K562 (cell line): ENCODE measurements at regions not wholly inside any gene's neighbourhood (a gene's known extent, or its start where the extent isn't known, plus 50 kb on each side); places are given as distances from the start of the nearest gene placed in this dataset.

ENCODE experiments used
- ATAC-seq: fragments of 200-7000 bp; cut with Tn5 transposase; 3 replicates; pipeline ENCODE4 v1.9.1; 2020; ENCODE audit warnings: moderate library complexity
- BruUV-seq: library from RNA; stranded (reverse); fragments of 400-500 nt; replicated peaks from 2 replicates; lab custom pipeline; 2021; lab: Mats Ljungman, UMichigan
- CTCF ChIA-PET: fragments of 300-600 bp; formaldehyde crosslinking; extraction: SDS; loops from one replicate; lab custom pipeline; 2021; ENCODE audit warnings: low intra/inter-chr PET ratio; lab: Yijun Ruan, JAX
- POLR2A ChIA-PET: fragments of 300-600, 350-650 bp; sonication (Branson Sonifier 250); formaldehyde crosslinking; extraction: SDS; loops from one replicate; lab custom pipeline; 2021; ENCODE audit warnings: antibody characterized with exemption, inconsistent platforms; lab: Yijun Ruan, JAX
- DNase-seq, 4 experiments: peaks; one replicate each; pipeline versions ENCODE4 v3.0.0 to v3.0.0-alpha.2; 2011 to 2018; ENCODE audit warnings: low spot score in 3 of 4, mixed read lengths in 3 of 4; ENCODE audit errors: extremely low read depth in 1 of 4
- FAIRE-seq: peaks from 2 replicates; lab custom pipeline; 2011; peaks lifted over from hg19 to GRCh38; lab: Jason Lieb, UNC
- H2AFZ ChIP-seq: 2 replicates; pipeline ENCODE4 v1.6.0; 2011; ENCODE audit warnings: low read depth, low read length, control low read depth, inconsistent platforms
- H3K27ac ChIP-seq: fragments of 200-600 bp; 3 replicates; pipeline ENCODE4 v1.8.0; 2011; ENCODE audit warnings: low read depth, mild to moderate bottlenecking, control low read depth, inconsistent platforms, low read length, moderate library complexity, mixed read lengths; ENCODE audit errors: extremely low read depth
- H3K27me3 ChIP-seq, 2 experiments: fragments of 300-600 bp in 1 of 2; 2 replicates in 1 of 2; 3 replicates in 1 of 2; pipeline versions ENCODE4 v1.6.0 to v1.8.0; 2011; ENCODE audit warnings: inconsistent platforms in 2 of 2, low read length in 2 of 2, mild to moderate bottlenecking in 1 of 2, mixed read lengths in 1 of 2, moderate library complexity in 1 of 2; ENCODE audit not compliant: control insufficient read depth in 2 of 2, insufficient read depth in 2 of 2
- H3K36me3 ChIP-seq: fragments of 300-600 bp; 3 replicates; pipeline ENCODE4 v1.8.0; 2011; ENCODE audit warnings: mild to moderate bottlenecking, low read length, inconsistent platforms; ENCODE audit not compliant: control insufficient read depth, insufficient read depth
- H3K4me1 ChIP-seq, 2 experiments: fragments of 200-600 bp in 1 of 2; replicated peaks in 1 of 2; 2 replicates in 1 of 2; 3 replicates in 1 of 2; pipeline versions ENCODE4 v1.5.1 to v1.8.0; 2011; ENCODE audit warnings: inconsistent platforms in 2 of 2, low read length in 2 of 2, mild to moderate bottlenecking in 1 of 2, mixed read lengths in 1 of 2, moderate library complexity in 1 of 2; ENCODE audit not compliant: control insufficient read depth in 2 of 2, insufficient read depth in 2 of 2
- H3K4me2 ChIP-seq: 2 replicates; pipeline ENCODE4 v1.6.1; 2011; ENCODE audit warnings: low read length, control low read depth, inconsistent platforms, mixed read lengths; ENCODE audit not compliant: insufficient read depth
- H3K4me3 ChIP-seq: fragments of 200-600 bp; sonication (generic), shearing (Covaris generic); 2 replicates; pipeline ENCODE4 v1.5.1; 2016; ENCODE audit warnings: control low read depth, inconsistent platforms
- H3K79me2 ChIP-seq: fragments of 200-600 bp; 3 replicates; pipeline ENCODE4 v1.8.0; 2011; ENCODE audit warnings: low read length, inconsistent platforms; ENCODE audit not compliant: control insufficient read depth, insufficient read depth
- H3K9ac ChIP-seq, 2 experiments: 2 replicates each; pipeline versions ENCODE4 v1.6.0 to v1.6.1; 2011; ENCODE audit warnings: low read depth in 2 of 2, low read length in 2 of 2, control low read depth in 1 of 2, inconsistent platforms in 1 of 2, mild to moderate bottlenecking in 1 of 2, mixed read lengths in 1 of 2; ENCODE audit not compliant: insufficient read depth in 1 of 2
- H3K9me1 ChIP-seq: one replicate; pipeline ENCODE4 v1.6.0; 2011; ENCODE audit warnings: inconsistent platforms, mild to moderate bottlenecking, low read length, moderate library complexity; ENCODE audit not compliant: control insufficient read depth, insufficient read depth
- H3K9me3 ChIP-seq: replicated peaks from 2 replicates; pipeline ENCODE4 v1.5.1; 2011; ENCODE audit warnings: low read depth, low read length, inconsistent platforms; ENCODE audit not compliant: control insufficient read depth, insufficient read depth
- H4K20me1 ChIP-seq: replicated peaks from 2 replicates; pipeline ENCODE4 v1.6.1; 2011; ENCODE audit warnings: low read length, inconsistent platforms, mixed read lengths; ENCODE audit not compliant: control insufficient read depth, insufficient read depth
- BRCA1 ChIP-seq, 2 experiments: fragments of 450-650 bp in 1 of 2; sonication (generic) in 1 of 2; formaldehyde crosslinking in 1 of 2; IDR thresholded peaks; 2 replicates each; pipeline versions ENCODE4 v1.5.0 to v1.6.1; 2017 to 2020; ENCODE audit warnings: mild to moderate bottlenecking in 1 of 2, missing genetic modification reagents in 1 of 2
- CEBPG ChIP-seq, 3 experiments: fragments of 200-800 bp in 1 of 3; sonication (Bioruptor generic) in 1 of 3; sonication (generic) in 1 of 3; formaldehyde crosslinking in 1 of 3; IDR thresholded peaks in 2 of 3; conservative IDR thresholded peaks in 1 of 3; 2 replicates each; pipeline versions ENCODE4 v1.6.1 to v1.8.0; 2016 to 2022; ENCODE audit warnings: missing compliant biosample characterization in 2 of 3, missing genetic modification characterization in 2 of 3, mild to moderate bottlenecking in 1 of 3, missing genetic modification reagents in 1 of 3
- HNRNPK ChIP-seq: fragments of 200-400 bp; formaldehyde crosslinking; IDR thresholded peaks from one replicate; pipeline ENCODE4 v1.6.1; 2018; ENCODE audit warnings: mild to moderate bottlenecking, low read depth, low read length; ENCODE audit not compliant: poor library complexity, severe bottlenecking
- HOXB6 ChIP-seq: fragments of 250-450 bp; sonication (Bioruptor Pico); IDR thresholded peaks from 2 replicates; pipeline ENCODE4 v1.5.1; 2022; ENCODE audit warnings: mild to moderate bottlenecking, borderline replicate concordance
- MECOM ChIP-seq: fragments of 250-450 bp; sonication (Bioruptor Pico); IDR thresholded peaks from 2 replicates; pipeline ENCODE4 v1.8.0; 2022; ENCODE audit warnings: inconsistent platforms
- NFE2 ChIP-seq: IDR thresholded peaks from 2 replicates; pipeline ENCODE4 v1.6.1; 2014; ENCODE audit warnings: antibody characterized with exemption, low read depth
- PTTG1 ChIP-seq: fragments of 450-650 bp; IDR thresholded peaks from 2 replicates; pipeline ENCODE4 v1.6.1; 2016; ENCODE audit warnings: low read depth, mild to moderate bottlenecking, missing genetic modification characterization, missing compliant biosample characterization
- RBM15 ChIP-seq: fragments of 200-400 bp; formaldehyde crosslinking; IDR thresholded peaks from 2 replicates; pipeline ENCODE4 v1.6.1; 2018; ENCODE audit warnings: mild to moderate bottlenecking, low read length, moderate library complexity; ENCODE audit not compliant: insufficient read depth
- RHOXF2B ChIP-seq: fragments of 250-450 bp; sonication (Bioruptor Pico); conservative IDR thresholded peaks from 2 replicates; pipeline ENCODE4 v1.5.1; 2021
- TRIM24 ChIP-seq, 2 experiments: fragments of 450-650 bp; IDR thresholded peaks; 2 replicates each; pipeline ENCODE4 v1.6.1; 2016
- WHSC1 ChIP-seq: IDR thresholded peaks from one replicate; pipeline ENCODE4 v1.6.1; 2012; ENCODE audit warnings: low read length, control low read depth, inconsistent platforms
- ZNF12 ChIP-seq: sonication (generic); formaldehyde crosslinking; IDR thresholded peaks from 2 replicates; pipeline ENCODE4 v1.4.0; 2020; ENCODE audit warnings: mild to moderate bottlenecking, missing genetic modification reagents
- WGBS: fragments of 100-300 bp; shearing (Covaris generic); methylation state at CpG from one replicate; pipeline ENCODE4 v1.1.6; 2016; ENCODE audit warnings: low coverage, mixed read lengths; ENCODE audit not compliant: insufficient coverage; ENCODE audit errors: missing lambda C conversion rate; 5-methylcytosine and 5-hydroxymethylcytosine counted together
- in situ Hi-C: fragments of 300-500 bp; cut with MboI; formaldehyde crosslinking; loops from 4 replicates; pipeline ENCODE4 v1.15.0; 2018; ENCODE audit warnings: inconsistent platforms, mixed read lengths
- intact Hi-C: fragments of 100-400 bp; cut with micrococcal nuclease; formaldehyde crosslinking; loops from 2 replicates; pipeline ENCODE4 v1.14.2; 2022

GRCh38 chr9:107210775-107211174, 72.3 kb upstream of the RAD23B start:
- intact Hi-C loops (no loop called here), in situ Hi-C loops (no loop called here)
- Histone ChIP-seq H3K4me2 (no peak overlapping the region), H3K27me3 (peaks cover 4 to 10% of the 10 kb centered on the region in 2 experiments; a peak in 4 of 5 replicates), H3K9me1 (peaks cover 3% of the 10 kb centered on the region), H3K9ac (no peak overlapping the region), H3K27ac (no peak overlapping the region), H3K9me3 (no peaks in the 10 kb centered on the region), H3K4me3 (no peak overlapping the region), H2AFZ (no peak overlapping the region)
- no TSS peak for BruUV-seq
- ATAC-seq (no peak), DNase-seq (no peak), FAIRE-seq (no peak)
- 0% methylated on average over 6 of the region's 6 CpGs for WGBS
- TF ChIP-seq NFE2, result 0 out of 2 replicates have a peak, but pooled peaks have one; percentile 2
- TF ChIP-seq BRCA1 (IDR thresholded peaks at IDR 0.05), result no peak
- TF ChIP-seq BRCA1 (CRISPR knock-in tag; IDR thresholded peaks at IDR 0.05), result no peak
- TF ChIP-seq, all 486 proteins: peak for 1
- POLR2A ChIA-PET, result no interaction called here
- H3K36me3 ChIP-seq, result no peaks in the 10 kb centered on the region
- H4K20me1 ChIP-seq, result no peaks in the 10 kb centered on the region
- no peaks in the 10 kb centered on the region for H3K79me2 ChIP-seq
- CTCF ChIA-PET, result no interaction called here
- no peaks in the 10 kb centered on the region for H3K4me1 ChIP-seq

GRCh38 chr9:107211284-107211923, 71.7 kb upstream of the RAD23B start:
- CTCF ChIA-PET, result no interaction called here
- Histone ChIP-seq H3K9me1 (peaks cover 3% of the 10 kb centered on the region), H3K36me3 (no peaks in the 10 kb centered on the region), H3K9ac (no peak overlapping the region), H3K27me3 (peaks cover 4 to 10% of the 10 kb centered on the region in 2 experiments; a peak in 4 of 5 replicates), H3K4me2 (no peak overlapping the region), H3K79me2 (no peaks in the 10 kb centered on the region), H4K20me1 (no peaks in the 10 kb centered on the region), H3K4me3 (no peak overlapping the region), H3K4me1 (no peaks in the 10 kb centered on the region), H2AFZ (no peak overlapping the region), H3K27ac (no peak overlapping the region), H3K9me3 (no peaks in the 10 kb centered on the region)
- POLR2A ChIA-PET, result interaction anchor here (0.6 kb wide), 2 partner anchors 24 to 220 kb away, joined by 3 to 4 read pairs; no protein-coding TSS in a partner anchor
- in situ Hi-C loops (no loop called here), intact Hi-C loops (no loop called here)
- BruUV-seq, result no TSS peak
- FAIRE-seq, result no peak
- 0% methylated on average over 9 of the region's 9 CpGs for WGBS
- no peak for DNase-seq
- no peak for ATAC-seq
- TF ChIP-seq PTTG1 (tag) (no peak), CEBPG (CRISPR knock-in tag; IDR thresholded peaks at IDR 0.05) (no peak), CEBPG (tag; conservative IDR thresholded peaks at IDR 0.05 in 1 of 2, IDR thresholded peaks at IDR 0.05 in 1 of 2) (no peak), HOXB6 (CRISPR knock-in tag) (no peak), RHOXF2B (CRISPR knock-in tag) (no peak), WHSC1 (no peak), MECOM (CRISPR knock-in tag) (no peak), HNRNPK (no peak), TRIM24 (IDR thresholded peaks at IDR 0.05) (no peak), RBM15 (no peak), ZNF12 (CRISPR knock-in tag) (no peak)
